Inferior parietal cortex (tissue), 1 donor: ENCODE measurements at regions not wholly inside any gene's neighbourhood (a gene's known extent, or its start where the extent isn't known, plus 50 kb on each side); places are given as distances from the start of the nearest gene placed in this dataset.

Source experiments
- DNase-seq: peaks from one replicate; pipeline ENCODE4 v3.0.0-alpha.2; 2016; ENCODE audit errors: extremely low spot score

DNA sequence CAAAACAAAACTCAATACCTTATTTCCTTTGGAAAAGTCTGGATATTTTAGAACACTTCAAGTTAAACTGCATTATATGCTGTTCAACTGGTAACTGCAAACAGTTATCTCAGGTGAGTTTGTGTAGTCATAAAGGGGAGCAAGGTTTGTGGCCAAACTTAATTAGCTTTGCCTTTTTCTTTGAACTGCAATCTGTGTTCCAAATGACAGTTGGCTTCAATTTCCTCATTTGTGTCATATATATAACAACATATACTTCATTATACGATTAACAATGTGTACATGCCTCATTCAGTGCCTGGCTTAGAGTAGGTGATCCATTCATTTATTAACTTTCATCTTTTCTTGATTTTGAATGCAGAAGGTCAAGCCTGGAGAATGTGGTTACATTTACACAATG lies 55.8 kb downstream of the KCNE4 start:
- DNase-seq: no peak

DNA sequence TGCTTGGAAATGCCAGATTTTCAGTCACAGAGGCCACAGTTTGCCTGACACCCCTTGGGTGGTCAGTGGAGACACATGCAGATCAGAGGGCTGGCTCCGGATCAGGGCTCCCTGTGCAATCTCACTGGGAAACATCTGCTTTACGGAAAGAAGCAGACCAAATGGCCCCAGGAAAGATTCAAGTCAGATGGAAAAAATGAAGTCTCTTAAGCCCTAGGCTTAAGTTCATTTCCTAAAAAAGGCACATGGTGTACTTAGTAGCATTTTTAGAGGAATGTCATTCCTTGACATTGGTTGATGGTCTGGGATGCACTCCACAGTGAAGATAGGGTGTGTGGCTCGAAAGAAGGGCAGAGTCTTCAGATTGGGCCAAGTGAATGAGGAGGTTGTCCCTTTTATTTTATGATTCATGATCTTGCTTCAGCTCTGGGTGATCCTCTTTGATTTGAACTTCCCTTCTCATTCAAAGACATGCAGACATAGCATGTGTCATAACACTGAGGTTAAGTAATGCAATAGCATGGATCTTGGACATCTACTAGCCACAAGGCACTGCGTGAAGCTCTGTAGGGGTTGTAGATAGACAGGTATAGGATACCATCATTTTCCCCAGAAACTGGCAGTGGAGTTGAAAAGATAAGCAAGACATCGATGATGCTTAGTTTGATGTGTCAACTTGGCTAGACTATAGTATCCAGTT lies 56.5 kb downstream of the KCNE4 start:
- no peak for DNase-seq

DNA sequence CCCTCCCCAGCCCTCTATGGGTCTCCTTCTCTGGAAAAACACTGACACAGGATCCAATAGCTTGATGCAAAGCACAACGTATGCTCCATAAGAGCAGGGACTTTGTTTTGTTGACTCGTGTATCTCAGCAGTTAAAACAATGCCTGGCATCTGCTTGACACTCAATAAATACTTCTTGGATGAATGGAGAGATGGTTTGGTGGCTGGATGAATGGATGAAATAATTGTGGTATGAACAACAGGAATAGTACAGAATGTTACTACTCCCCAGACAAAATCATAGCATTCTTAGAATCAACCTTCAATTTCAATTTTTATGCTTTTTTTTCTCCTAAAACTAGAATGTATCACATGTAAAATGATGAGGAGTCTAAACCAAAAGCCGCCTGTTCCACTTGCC lies 57.4 kb downstream of the KCNE4 start:
- DNase-seq: no peak

DNA sequence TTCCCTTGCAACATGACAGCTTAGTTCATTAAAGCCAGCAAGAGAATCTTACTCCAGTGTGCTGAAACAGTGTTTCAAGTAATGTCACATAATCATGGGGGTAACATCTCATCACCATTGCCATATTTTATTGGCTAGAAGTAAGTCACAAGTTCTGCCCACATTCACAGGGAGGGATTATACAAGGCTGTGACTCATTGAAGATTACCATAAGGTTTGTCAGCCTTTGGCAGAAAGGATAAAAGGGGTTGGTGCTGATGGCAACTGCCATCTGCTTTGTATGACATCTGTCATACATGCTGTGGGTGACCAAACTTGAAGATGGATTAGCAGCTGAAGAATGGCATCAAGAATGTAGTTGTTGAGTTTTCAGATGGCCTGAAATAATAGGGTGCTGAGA lies 61.2 kb downstream of the KCNE4 start:
- no peak for DNase-seq

DNA sequence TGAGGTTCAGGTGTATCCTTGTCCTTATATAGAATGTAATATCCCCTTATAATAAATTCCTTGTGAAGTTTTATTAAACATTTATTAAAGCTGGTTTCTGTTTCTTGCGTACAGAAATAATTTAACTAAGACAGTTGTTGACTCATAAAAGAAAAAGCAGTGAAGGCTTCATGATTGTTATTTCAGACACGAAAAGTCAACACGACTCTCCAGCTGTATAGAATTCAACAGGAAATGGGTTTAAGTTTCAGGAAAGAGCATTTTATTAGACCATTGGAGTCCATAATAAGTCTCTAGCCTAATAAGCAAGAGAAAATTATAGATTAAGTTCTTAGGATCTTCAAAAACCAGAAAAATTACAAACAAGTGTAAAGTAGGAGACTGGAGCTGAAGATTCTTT lies 62.2 kb downstream of the KCNE4 start:
- DNase-seq: no peak

DNA sequence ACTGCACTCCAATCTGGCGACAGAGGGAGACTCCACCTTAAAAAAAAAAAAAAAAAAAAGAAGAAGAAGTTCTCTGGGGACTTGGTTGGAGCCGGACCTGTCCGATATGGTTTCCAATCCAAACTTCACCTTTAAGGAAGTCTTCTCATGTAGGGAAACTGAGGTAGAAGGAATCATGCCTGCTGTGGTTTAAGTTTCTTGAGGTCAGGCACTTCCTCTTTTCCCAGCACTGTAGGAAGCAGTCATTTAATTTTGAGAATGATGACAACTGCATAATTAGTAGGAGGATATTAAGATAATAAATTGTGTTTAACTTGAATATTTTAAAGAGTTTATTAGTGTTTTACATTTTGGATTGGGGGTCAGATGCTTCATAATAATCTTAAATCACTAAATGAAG lies 62.9 kb downstream of the KCNE4 start:
- DNase-seq: no peak

DNA sequence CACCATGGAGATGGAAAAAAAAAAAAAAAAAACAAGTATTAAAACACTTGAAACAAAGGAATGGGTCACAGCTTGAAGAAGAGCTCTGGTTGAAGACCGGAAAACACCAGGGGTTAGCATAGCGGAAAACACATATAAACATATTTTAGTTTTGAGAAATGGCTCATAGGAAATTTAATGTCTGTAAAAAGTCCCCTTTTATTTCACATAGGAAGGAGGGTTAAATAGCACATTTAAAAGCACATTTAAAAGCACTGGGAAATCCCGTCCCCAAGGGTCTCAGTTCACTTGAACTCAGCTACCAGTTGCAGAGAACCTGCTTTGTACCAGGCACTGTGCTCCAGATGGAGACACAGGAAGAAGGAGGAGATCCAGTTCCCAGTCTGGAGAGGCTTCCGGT lies 65.5 kb downstream of the KCNE4 start:
- DNase-seq: no peak

DNA sequence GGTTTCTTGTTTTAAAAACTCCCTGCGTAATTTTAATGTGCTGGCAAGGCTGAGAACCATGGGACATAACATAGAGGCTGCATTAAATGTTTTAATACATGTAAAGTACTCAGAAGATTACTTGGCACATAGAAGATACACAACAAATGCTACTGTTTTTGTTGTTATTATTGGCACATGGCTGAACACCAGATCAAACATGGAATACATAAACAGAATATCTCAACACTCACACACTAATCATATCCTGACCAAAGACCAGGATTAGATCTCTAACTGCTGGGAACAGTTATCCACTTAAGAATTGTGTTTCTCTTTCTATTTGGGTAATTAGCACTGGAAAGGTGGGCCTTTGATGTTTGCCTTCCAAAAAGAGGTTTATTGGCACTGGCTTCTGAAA lies 69.3 kb downstream of the KCNE4 start:
- DNase-seq: no peak

DNA sequence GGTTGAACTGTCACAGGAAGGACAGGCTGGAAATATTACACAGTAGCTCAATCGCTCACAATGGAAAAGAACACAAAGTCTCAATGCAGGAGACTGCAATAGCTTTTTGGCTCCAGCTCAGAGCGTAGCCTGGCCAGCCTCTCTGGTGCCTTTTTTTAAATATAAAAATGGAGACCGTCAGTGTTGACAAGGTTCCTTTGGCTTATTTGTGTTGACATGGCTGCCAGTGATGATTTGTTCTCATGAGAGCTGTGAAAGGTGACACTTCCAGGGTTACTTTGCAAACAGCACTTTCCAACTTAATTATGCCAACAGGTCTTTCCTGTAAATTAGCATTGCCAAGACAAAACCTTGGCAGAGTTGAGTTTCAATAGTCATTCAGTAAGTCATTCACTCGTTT lies 70.8 kb downstream of the KCNE4 start:
- no peak for DNase-seq

DNA sequence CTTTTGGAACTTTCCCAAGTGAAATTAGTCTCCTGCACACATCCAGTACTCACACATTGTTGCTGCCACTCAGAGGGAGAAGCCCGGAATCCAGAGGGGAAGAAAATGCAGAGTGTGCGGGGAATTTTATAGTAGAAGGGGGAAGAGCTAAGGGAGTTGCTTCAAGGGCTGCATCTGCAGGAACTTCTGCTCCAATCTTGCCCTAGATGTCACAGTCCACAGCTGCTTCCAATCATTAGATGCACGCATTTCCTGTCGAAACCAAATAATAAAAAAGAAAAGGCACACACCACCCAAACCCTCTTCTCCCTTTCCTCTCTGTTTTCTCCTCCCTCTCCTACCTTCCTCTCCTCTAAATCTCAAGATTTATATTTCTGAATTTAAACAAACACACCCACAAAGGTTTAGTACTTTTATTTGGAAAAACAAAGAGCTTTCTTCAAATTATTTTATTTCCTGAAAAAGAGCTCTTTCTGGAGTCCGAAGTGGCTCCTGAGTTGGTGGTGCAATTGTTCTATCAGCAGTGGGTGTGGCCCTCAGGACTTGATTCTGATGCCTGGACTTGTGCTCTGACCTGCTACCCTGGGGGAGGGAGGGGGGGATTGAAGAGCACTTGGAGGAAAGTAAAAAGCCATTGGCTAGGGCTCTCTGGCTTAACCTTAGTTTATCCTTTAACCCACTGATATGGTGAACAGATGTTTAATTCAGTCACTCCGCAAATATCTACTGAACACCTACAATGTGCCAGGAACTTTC lies 72.0 kb downstream of the KCNE4 start:
- DNase-seq: no peak

DNA sequence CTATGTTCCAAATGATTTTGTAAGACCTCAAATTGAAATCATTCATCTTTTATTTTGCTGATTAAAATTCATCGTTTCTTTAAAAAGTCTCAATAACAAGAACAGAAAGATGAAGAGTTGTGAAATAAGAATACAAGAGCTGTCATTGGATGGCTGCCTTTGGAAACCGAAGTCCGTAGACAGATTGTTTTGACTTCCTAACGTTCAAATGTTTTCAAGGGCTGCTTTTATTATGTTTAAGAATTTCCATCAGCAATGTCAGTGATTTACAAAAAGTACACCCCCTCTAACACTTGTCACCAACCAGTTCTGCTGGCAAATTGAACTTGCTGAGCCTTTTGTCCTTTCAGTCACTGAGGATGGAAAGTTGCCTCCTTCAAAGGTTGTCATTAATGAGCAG lies 89.6 kb downstream of the KCNE4 start:
- no peak for DNase-seq

DNA sequence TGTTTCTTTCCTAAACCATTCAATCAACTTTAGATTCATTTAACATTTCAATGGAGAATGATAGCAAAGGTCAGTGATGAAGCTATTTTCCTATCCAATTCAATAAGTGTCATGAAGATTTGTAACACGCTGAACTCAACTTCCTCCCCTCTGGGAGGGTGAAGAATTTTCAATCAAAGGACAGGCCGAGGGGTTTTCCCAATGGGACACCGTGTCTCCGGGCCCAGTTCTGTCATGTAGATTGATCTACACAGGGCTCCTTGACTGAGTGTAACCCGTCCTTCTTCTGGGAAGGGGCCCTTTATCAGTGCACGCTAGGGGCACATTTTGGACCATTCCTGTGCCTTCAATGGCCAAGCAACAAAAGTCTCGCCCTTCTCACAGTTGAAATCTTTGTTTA lies 90.1 kb downstream of the KCNE4 start:
- DNase-seq: no peak

DNA sequence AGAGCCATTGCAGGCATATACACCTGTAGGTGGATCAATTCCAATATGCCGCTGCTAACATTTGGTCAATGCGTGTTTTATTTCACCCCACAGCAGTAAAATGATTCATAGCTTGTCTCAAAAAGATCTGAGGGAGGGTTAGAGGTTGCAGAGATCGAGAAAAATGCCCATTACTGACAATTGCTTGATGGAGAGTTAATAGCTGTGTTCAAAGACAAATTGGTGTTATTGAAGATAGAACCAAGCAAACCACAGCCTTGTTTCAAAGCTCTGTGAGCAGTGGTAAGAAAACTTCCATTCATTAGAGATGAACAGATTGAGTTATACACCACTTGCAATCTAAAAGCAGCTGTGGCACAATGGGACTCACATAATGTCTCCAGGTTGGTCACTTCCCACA lies 95.4 kb downstream of the KCNE4 start:
- DNase-seq: no peak

DNA sequence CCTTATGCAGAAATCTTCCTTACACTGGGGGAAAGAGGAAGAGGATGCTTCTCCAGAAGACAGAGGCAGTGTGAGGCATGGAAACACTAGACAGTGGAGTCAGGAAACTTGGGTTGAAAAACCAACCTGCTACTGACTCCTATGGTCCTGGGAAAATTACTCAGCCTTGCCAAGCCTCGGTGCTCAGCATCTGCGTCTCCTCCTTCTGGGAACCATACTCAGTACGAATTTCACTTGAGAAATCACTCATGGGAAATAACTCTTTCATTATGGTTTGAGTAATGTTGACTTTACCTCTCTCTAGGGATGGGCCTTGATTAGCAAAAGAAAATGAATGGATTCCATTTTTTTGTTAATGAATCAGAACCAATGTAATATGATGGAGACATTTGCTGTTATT lies 96.5 kb downstream of the KCNE4 start:
- no peak for DNase-seq

DNA sequence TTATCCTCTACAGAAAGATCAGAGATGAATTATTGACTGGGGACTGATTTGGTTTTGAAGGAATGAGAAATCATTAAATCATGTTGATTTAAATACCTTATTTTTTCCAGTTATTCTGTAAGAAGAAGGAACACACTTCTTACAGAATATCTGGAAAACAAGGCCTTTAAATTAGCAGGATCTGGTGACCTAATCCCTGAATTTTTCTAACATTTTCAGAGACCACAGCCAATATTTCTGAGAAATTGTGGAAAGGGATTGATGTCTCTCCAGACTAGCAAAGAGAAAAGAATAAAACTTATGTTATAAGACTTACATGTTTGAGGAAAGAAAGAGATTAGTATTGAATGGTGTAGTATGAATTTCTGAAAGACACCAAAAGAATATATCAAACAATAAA lies 104.0 kb downstream of the KCNE4 start:
- DNase-seq: no peak

DNA sequence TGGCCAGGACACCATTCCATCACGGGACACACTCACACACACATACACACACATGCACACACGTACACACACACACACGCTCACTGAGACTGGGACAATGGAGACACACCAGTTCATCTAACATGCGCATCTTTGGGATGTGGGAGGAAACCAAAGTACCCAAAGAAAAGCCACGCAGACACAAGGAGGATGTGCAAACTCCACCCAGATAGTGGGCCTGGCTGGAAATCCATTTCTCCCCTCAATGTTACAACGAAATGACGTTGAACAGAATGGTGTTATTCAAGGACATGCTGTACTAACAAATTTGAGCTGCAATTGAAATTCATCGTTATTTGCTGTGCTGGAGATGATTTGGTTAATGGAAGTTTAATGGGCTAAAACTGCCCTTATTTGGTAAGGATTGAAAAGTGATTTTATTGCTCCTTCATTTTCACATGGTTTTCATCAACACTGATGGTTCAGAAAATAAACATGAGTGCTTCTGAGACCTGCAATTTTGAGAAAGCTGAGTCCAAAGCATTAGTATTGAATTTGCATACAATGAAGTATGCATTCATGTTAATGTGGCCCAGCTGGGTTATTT lies 110.0 kb downstream of the KCNE4 start:
- DNase-seq: no peak

DNA sequence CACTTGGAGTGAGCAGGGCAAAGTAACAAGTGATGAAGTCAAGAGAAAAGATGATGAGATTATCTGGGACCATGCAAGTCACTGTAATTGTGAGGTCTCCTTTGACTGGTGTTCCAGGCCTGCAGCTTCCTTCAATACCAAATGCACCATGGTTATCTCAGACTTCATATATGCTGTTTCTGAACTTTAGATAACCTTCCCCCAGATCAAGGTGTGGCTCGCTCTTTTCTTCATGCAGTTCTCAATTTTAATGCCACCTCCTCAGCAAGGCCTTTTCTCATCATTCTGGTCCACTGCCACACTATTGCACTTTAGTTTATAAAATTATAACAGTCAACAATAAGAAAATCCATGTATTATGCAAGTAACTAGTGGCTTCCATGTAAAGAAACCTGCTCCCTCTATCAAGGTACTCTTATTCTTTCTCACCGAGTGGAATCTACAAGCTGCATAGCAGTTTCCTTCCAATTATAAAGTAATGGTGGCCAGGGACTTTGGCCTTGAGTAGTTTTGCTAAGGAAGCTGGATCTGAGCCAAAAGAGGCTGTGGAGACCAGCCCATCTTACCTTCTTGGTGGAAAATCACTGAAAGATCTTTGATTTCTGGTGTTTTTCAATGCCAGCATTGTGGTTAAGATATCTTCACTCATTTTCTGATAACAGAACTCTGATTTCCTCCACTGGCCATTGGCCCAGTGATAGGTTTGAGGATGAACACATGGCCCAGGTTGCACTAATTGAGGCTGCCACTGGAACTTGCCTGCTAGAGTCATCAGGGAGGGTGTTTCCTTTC lies 113.6 kb downstream of the KCNE4 start:
- no peak for DNase-seq

DNA sequence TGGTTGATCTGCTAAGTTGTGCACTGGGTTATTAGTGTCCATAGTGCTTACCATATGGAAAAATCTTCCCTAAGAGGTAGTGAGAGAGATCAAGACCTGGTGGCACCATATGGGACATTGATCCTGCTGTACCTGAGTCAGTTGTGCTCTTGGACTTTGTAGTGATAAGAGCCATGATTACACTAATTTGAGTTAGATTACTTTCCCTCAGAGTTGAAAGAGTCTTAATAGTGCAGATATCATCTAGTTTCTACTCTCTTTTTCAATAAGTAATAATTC lies 114.2 kb downstream of the KCNE4 start:
- no peak for DNase-seq

DNA sequence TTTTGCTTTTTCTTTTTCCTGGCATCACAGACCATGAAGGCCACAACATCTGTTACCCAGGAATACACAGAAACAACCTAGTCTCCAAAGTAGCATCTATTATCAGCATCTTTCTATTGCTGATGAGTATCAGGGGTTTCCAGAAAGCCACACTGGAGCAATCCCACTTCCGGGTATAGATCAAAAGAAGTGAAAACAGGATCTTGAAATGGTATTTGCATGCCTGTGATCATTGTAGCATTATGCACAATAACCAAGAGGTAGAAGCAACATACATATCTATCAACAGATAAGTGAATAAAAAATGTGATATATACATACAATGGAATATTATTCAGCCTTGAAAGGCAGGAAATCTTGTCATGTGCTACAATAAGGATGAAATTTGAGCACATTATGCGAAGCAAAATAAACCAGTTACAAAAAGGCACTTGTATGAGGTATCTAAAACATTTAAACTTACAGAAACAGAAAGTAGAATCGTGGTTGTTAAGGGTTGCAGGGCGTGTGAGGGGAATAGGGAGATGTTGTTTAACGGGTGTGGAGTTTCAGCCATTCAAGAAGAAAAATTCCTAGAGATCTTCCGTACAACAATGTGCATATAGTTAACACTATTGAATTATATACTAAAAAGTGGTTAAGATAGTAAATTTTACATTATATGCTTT lies 115.1 kb downstream of the KCNE4 start:
- DNase-seq: no peak

DNA sequence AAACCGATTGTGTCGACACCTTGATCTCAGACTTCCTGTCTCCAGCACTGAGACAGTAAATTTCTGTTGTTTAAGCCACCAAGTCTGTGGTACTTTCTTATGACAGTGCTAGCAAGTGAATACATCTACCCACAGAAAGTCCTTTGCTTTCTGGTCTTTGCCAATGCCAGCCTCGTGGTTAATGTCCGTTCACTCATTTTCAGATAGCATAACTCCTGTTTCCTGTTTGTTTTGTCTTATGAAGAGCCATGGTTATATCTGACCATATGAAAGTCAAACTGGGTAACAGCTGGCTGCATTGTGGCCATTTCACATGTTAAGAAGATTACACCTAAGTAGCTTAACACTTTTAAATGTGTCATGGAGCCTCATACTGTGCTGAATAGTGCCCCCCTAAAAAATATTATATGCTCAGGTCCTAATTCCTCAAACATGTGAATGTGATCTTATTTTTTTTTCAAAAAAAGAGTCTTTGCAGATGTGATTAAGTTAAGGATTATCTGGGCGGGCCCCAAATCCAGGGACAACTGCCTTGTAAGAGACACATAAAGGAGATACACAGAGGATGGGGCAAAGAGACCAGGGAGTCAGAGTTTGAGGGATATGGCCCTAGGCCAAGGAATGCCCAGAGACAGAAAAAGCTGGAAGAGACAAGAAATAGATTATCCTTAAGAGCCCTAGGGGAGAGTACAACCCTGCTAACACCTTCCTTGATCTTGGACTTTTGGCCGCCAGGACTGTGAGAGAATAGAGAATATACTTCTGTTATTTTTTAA lies 118.0 kb downstream of the KCNE4 start:
- no peak for DNase-seq

DNA sequence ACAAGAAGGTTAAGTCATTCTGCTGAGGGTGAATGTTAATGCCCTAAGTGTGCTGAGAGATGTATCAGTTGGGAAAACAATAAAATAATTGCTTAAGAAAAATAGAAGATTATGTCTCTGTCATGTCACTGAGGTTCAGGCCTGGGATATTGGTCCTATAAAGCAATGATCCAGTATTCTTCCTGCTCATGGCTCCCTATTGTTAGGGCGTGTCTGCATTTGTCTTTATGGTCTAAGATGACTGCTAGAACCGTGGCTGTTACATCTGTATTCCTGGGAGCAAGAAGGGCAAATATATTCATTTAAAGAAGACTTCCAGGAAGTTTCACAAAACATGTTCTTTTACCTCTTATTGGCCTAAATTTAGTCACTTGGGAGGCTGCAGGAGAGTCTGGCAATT lies 125.0 kb downstream of the KCNE4 start:
- DNase-seq: no peak
